ENCODE measurements at regions not wholly inside any gene's neighbourhood (a gene's known extent, or its start where the extent isn't known, plus 50 kb on each side); places are given as distances from the start of the nearest gene placed in this dataset.
"Not testable (repeated sequence)": the region's sequence is repeated elsewhere in the genome, so short reads cannot be mapped to it uniquely, and the experiment has no call there.

GRCh38 chr1:65657609-65658008 is 135.1 kb upstream of the PDE4B start:
- not testable (repeated sequence) for TF ChIP-seq CTCF (IDR thresholded peaks at IDR 0.05; ENCODE audit: low read length); EZH2 (IDR thresholded peaks at IDR 0.05; ENCODE audit: borderline replicate concordance, low read length)
